Coronary artery (tissue), 2 donors: ENCODE measurements at regions not wholly inside any gene's neighbourhood (a gene's known extent, or its start where the extent isn't known, plus 50 kb on each side); places are given as distances from the start of the nearest gene placed in this dataset.
A peak's percentile ranks its signal among the peaks of the same experiment; 100 is the strongest.

Experiments used
- DNase-seq: peaks from one replicate; pipeline ENCODE4 v3.0.0-alpha.2; 2017; ENCODE audit warnings: low spot score
- H3K27ac ChIP-seq, 2 donors: fragments of 200-600 bp; sonication (generic); one replicate each; pipeline ENCODE4 v1.5.1; 2016 to 2019
- H3K4me3 ChIP-seq: fragments of 200-600 bp; sonication (generic); 2 replicates; pipeline ENCODE4 v1.5.1; 2016; ENCODE audit warnings: mild to moderate bottlenecking, moderate library complexity
- TF ChIP-seq, protein P1 (sequence below): fragments of 200-600 bp; sonication (generic); IDR thresholded peaks from one replicate; pipeline ENCODE4 v1.5.1; 2019; ENCODE audit warnings: antibody characterized with exemption

DNA sequence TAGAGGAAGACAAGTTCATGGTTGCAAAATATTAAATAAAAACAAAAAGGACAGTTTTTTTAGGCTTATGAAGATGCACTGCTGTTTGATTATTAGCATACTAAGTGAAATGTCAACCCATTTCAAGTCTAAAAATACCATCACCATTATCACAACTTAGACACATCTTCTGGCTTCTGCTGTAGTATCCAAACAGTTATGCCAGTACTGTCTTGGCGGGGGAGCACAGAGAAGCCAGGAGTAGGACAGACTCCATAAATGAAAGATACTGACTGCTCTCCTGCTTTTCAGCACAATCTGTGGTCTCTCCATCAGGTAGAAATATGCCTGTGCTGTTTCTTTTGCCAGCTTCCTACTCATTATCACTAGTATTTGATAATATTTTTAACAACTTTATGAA, 179.2 kb upstream of the DSEL start:
- H3K4me3 ChIP-seq = no peak overlapping the region
- no peak for DNase-seq
- H3K27ac ChIP-seq = no peak overlapping the region
- TF ChIP-seq, protein P1, sequence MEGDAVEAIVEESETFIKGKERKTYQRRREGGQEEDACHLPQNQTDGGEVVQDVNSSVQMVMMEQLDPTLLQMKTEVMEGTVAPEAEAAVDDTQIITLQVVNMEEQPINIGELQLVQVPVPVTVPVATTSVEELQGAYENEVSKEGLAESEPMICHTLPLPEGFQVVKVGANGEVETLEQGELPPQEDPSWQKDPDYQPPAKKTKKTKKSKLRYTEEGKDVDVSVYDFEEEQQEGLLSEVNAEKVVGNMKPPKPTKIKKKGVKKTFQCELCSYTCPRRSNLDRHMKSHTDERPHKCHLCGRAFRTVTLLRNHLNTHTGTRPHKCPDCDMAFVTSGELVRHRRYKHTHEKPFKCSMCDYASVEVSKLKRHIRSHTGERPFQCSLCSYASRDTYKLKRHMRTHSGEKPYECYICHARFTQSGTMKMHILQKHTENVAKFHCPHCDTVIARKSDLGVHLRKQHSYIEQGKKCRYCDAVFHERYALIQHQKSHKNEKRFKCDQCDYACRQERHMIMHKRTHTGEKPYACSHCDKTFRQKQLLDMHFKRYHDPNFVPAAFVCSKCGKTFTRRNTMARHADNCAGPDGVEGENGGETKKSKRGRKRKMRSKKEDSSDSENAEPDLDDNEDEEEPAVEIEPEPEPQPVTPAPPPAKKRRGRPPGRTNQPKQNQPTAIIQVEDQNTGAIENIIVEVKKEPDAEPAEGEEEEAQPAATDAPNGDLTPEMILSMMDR = no peak

DNA sequence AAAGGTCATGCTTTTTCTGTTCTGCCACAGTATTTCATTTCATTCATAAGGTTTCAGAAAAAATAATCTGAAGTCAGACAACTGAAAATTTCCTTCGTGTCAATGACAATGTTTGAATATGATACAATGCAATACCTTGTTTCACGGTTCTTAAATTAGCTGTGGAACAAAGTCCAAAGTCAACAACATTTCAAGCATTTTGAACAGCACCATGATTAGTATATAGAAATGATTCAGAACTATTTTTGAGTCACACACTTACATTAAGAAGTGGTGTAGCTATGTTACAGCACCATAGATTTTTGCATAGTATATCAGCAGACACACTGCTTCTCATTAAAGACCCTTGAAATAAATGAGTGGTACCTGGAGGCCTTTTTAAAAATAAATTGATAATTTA, 178.3 kb upstream of the DSEL start:
- Histone ChIP-seq H3K4me3 (no peak overlapping the region), H3K27ac (no peak overlapping the region)
- TF ChIP-seq, protein P1 = no peak
- no peak for DNase-seq

DNA sequence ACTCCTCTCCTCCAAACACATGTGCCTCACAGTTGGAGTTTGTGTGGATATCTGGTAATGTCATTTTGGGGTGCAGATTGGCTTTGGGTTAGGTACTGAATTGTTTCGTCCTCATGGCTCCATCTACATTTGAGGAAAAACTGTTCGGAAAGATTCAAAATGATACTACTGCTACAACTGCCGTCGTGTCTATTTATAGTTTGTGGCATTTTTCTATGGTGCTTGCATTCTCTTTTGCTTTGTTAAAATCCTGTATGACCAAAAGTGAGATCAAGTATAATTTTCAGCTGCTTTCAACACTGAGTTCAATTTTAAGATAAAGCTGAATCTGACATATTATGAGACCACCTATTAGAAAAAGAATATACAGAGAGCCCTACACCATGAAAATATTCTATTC, 176.3 kb upstream of the DSEL start:
- DNase-seq = no peak
- Histone ChIP-seq H3K27ac (no peak overlapping the region), H3K4me3 (peak overlapping the region; percentile 58)
- TF ChIP-seq, protein P1 = no peak

DNA sequence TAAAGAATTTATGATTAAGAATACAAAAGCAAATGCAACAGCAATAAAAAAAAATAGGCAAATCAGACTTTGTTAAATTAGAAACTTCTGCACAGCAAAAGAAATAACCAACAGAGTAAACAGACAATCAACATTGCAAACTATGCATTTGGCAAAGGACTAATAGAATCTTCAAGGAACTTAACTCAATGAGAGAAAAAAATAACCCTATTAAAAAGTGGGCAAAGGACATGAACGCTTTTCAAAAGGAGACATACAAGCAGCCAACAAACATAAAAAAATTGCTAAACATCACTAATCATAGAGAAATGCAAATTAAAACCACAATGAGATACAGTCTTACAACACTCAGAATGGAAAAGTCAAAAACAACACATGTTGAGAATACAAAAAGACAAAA, 166.0 kb upstream of the DSEL start:
- H3K4me3 ChIP-seq = no peak overlapping the region
- no peak for DNase-seq
- no peak overlapping the region for H3K27ac ChIP-seq
- TF ChIP-seq, protein P1 = no peak

DNA sequence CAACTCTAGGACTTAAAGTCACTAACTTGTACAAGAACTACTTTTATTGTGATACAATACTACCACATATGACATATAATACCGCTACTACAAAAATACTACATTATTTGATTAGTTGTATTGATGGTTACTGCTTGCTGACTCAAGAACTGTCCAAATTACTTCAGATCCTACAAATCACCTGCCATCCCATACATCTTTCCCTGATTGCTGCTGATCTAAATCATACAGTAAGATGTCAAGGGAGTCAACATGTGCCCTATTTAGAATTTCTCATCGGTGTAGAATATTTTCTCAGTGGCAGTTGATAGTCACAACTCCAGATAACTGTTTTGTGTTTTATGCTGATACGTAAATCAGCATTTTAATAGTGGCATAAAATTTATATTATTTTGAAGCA, 161.0 kb upstream of the DSEL start:
- Histone ChIP-seq H3K27ac (no peak overlapping the region), H3K4me3 (no peak overlapping the region)
- DNase-seq = no peak
- TF ChIP-seq, protein P1 = no peak

DNA sequence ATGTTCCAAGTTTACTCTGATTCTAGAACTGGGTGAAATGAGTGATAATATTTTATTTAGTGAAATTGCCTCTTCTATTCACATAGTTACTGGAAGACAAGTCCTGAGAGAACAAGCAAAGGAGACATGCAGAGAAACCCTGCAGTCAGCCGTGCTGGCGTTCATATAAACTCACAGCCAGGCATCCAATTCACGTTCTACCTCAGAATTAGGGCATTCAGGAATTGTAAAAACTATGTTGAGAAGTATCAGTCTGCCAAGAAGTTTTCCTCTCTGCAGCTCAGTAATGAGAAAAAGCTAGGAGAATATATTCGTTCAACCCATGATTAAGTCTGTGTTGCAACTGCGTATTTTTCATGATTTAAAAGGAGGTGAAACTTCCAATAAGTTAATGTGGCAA, 156.2 kb upstream of the DSEL start:
- Histone ChIP-seq H3K27ac (no peak overlapping the region), H3K4me3 (no peak overlapping the region)
- DNase-seq = no peak
- TF ChIP-seq, protein P1 = no peak

DNA sequence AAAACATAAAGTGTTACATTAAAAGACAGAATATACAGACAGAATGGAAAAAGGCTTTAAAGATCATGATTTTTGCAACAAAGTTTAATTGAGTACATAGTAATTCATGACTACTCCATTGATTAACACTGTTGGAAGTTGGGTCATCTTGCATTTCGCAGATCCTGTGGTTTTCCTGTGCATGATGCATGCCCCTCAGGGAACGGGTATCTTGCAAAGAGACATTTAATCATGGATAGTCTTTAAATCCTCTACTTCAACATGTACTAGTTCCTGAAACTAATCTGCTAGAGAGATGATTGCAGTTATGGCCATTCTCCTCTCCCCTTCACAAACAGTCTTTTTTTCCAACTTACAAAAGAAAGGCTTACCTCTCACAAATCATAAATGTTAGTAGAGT, 155.6 kb upstream of the DSEL start:
- Histone ChIP-seq H3K27ac (no peak overlapping the region), H3K4me3 (no peak overlapping the region)
- DNase-seq = no peak
- TF ChIP-seq, protein P1 = no peak
